Stimulated activated CD8-positive, alpha-beta memory T cell treated with anti-CD3 and anti-CD28 coated beads, Interleukin-4, amount 100 ng/mL, for 48 hours (primary cell): ENCODE measurements at regions not wholly inside any gene's neighbourhood (a gene's known extent, or its start where the extent isn't known, plus 50 kb on each side); places are given as distances from the start of the nearest gene placed in this dataset.

Experiments used
- DNase-seq: peaks from one replicate; pipeline ENCODE4 v3.0.0-alpha.2; 2020

- no peak for DNase-seq
These were observed 56.0 kb upstream of the FAM20A start for GRCh38 chr17:68657166-68657565.

GRCh38 chr17:68656666-68657065 lies 55.5 kb upstream of the FAM20A start:
- no peak for DNase-seq
